ENCODE measurements at regions not wholly inside any gene's neighbourhood (a gene's known extent, or its start where the extent isn't known, plus 50 kb on each side); places are given as distances from the start of the nearest gene placed in this dataset.
"Not testable (repeated sequence)": the region's sequence is repeated elsewhere in the genome, so short reads cannot be mapped to it uniquely, and the experiment has no call there.

GRCh38 chr7:153409567-153410342, 642.4 kb upstream of the DPP6 start:
- not testable (repeated sequence) for DNase-seq

GRCh38 chr7:153410997-153411642, 641.1 kb upstream of the DPP6 start:
- DNase-seq: not testable (repeated sequence)

GRCh38 chr7:153412114-153412823, 639.9 kb upstream of the DPP6 start:
- DNase-seq: not testable (repeated sequence)

GRCh38 chr7:153412824-153413198, 639.4 kb upstream of the DPP6 start:
- not testable (repeated sequence) for DNase-seq

- DNase-seq: no peak
These were observed 639.0 kb upstream of the DPP6 start for GRCh38 chr7:153413199-153413539.

- no peak for DNase-seq
These were observed 638.5 kb upstream of the DPP6 start for GRCh38 chr7:153413540-153414287.

GRCh38 chr7:153414288-153414629, 637.9 kb upstream of the DPP6 start:
- no peak for DNase-seq

- DNase-seq: no peak
These were observed 636.6 kb upstream of the DPP6 start for GRCh38 chr7:153415632-153416031.

- no peak for DNase-seq
These were observed 629.6 kb upstream of the DPP6 start for GRCh38 chr7:153422291-153423209.

GRCh38 chr7:153423210-153423590, 629.0 kb upstream of the DPP6 start:
- peak; percentile 79 for DNase-seq

- no peak for DNase-seq
These were observed 621.3 kb upstream of the DPP6 start for GRCh38 chr7:153430931-153431330.

GRCh38 chr7:153432063-153432462, 620.1 kb upstream of the DPP6 start:
- no peak for DNase-seq

- no peak for DNase-seq
These were observed 619.0 kb upstream of the DPP6 start for GRCh38 chr7:153433223-153433622.

- DNase-seq: no peak
These were observed 611.5 kb upstream of the DPP6 start for GRCh38 chr7:153440715-153441114.

GRCh38 chr7:153443032-153443701, 609.0 kb upstream of the DPP6 start:
- no peak for DNase-seq

- DNase-seq: no peak
These were observed 607.6 kb upstream of the DPP6 start for GRCh38 chr7:153444641-153445040.

- no peak for DNase-seq
These were observed 606.6 kb upstream of the DPP6 start for GRCh38 chr7:153445641-153446040.

GRCh38 chr7:153446490-153446889, 605.7 kb upstream of the DPP6 start:
- no peak for DNase-seq

GRCh38 chr7:153447011-153447410, 605.2 kb upstream of the DPP6 start:
- no peak for DNase-seq

- no peak for DNase-seq
These were observed 599.5 kb upstream of the DPP6 start for GRCh38 chr7:153452661-153453060.

- DNase-seq: no peak
These were observed 597.9 kb upstream of the DPP6 start for GRCh38 chr7:153454306-153454705.

GRCh38 chr7:153457746-153458145, 594.5 kb upstream of the DPP6 start:
- peak; percentile 52 for DNase-seq
